ENCODE measurements at regions not wholly inside any gene's neighbourhood (a gene's known extent, or its start where the extent isn't known, plus 50 kb on each side); places are given as distances from the start of the nearest gene placed in this dataset.

DNA sequence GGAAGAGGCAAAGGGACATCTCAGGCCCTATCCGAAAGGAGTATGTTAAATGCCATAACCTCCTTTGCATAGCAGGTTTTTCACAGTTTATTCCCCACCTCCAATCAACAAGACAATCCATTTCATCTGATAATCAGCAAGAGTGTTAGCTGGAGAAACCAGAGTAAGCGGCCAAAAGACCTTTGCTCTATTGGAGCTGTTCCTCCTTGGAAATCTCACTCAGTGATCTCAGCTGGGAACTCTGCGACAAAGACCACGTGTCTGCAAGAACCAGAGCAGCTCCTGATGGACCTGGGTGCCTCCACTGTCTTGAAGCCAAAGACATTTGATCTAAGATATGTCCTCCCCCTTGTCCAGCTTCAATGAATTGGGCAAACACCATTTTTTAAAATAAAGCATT lies 241.0 kb downstream of the SEC61B start:
- Histone ChIP-seq H4K5ac (ENCODE audit: insufficient read length, low read depth, low read length) (no peak overlapping the region), H2BK5ac (ENCODE audit: low read depth, low read length) (no peak overlapping the region), H2BK120ac (replicated peaks; ENCODE audit: low read depth, low read length) (no peak overlapping the region), H2BK12ac (ENCODE audit: low read depth, low read length) (no peak overlapping the region), H3K4me2 (ENCODE audit: insufficient read depth in 1 of 2, low read depth in 2 of 2, low read length in 2 of 2) (no peak overlapping the region), H3K23me2 (ENCODE audit: low read depth, low read length) (no peaks in the 10 kb centered on the region), H4K20me1 (replicated peaks in 1 of 2; ENCODE audit: control insufficient read depth in 1 of 2, insufficient read depth in 2 of 2, low read length in 2 of 2) (no peaks in the 10 kb centered on the region), H3K4me3 (ENCODE audit: extremely low read depth in 1 of 4, insufficient read depth in 2 of 4, low read depth in 3 of 4, low read length in 4 of 4) (no peak overlapping the region), H3K9ac (replicated peaks in 1 of 4; ENCODE audit: extremely low read depth in 1 of 4, low read depth in 3 of 4, low read length in 3 of 4) (no peak overlapping the region), H3K4ac (replicated peaks; ENCODE audit: insufficient read length, low read depth, low read length) (no peak overlapping the region), H3K36me3 (ENCODE audit: control insufficient read depth in 2 of 4, insufficient read depth in 4 of 4, low read length in 3 of 4) (no peaks in the 10 kb centered on the region), H3K27me3 (replicated peaks in 1 of 4; ENCODE audit: control insufficient read depth in 3 of 4, extremely low read depth in 1 of 4, insufficient read depth in 3 of 4, low read length in 3 of 4) (no peaks in the 10 kb centered on the region), H4K8ac (ENCODE audit: extremely low read depth, insufficient read depth, low read length) (no peak overlapping the region), H3K79me1 (ENCODE audit: low read depth, low read length) (no peaks in the 10 kb centered on the region), H3K4me1 (replicated peaks in 1 of 4; ENCODE audit: control insufficient read depth in 3 of 4, insufficient read depth in 4 of 4, low read length in 3 of 4) (no peaks in the 10 kb centered on the region), H3K27ac (ENCODE audit: low read depth, low read length) (no peak overlapping the region; the same call in 1 of the 2 replicates), H2AFZ (ENCODE audit: low read length) (no peak overlapping the region), H2BK15ac (ENCODE audit: low read length) (no peak overlapping the region), H3K14ac (ENCODE audit: insufficient read length) (no peak overlapping the region), H2BK20ac (ENCODE audit: low read length) (no peak overlapping the region), H3K18ac (ENCODE audit: extremely low read depth, low read length) (no peak overlapping the region), H4K91ac (replicated peaks; ENCODE audit: insufficient read length, low read length) (no peak overlapping the region), H2AK5ac (ENCODE audit: low read depth, low read length) (no peak overlapping the region), H3K23ac (ENCODE audit: insufficient read length) (no peak overlapping the region), H3K9me3 (ENCODE audit: insufficient read depth in 2 of 2, low read depth in 1 of 2, low read length in 1 of 2) (no peaks in the 10 kb centered on the region), H3K79me2 (ENCODE audit: control insufficient read depth in 1 of 2, insufficient read depth in 2 of 2, low read length in 2 of 2) (no peaks in the 10 kb centered on the region), H3K56ac (replicated peaks; ENCODE audit: insufficient read length, low read depth, low read length) (no peak overlapping the region)
- DNase-seq (ENCODE audit: low read depth in 1 of 2, low spot score in 2 of 2) (no peak), FAIRE-seq (no peak)
- ChIA-PET POLR2A (ENCODE audit: partially characterized antibody) (no interaction called here), CTCF (ENCODE audit: partially characterized antibody) (no interaction called here)
- 90% methylated on average over 4 of the region's 4 CpGs; no CpG with 5 or more reads in 1 of the 2 experiments for WGBS, 2 experiments (ENCODE audit: extremely low coverage in 1 of 2, insufficient coverage in 1 of 2, insufficient read length in 1 of 2, insufficient replicate concordance in 2 of 2, low coverage in 1 of 2, low lambda C conversion rate in 2 of 2, missing lambda C conversion rate in 1 of 2)
- no peak for TF ChIP-seq TAF7 (optimal IDR thresholded peaks at IDR 0.05; ENCODE audit: borderline replicate concordance, low read depth, low read length)
